ENCODE measurements at regions not wholly inside any gene's neighbourhood (a gene's known extent, or its start where the extent isn't known, plus 50 kb on each side); places are given as distances from the start of the nearest gene placed in this dataset.

GRCh38 chr4:38205261-38205660 is 245.1 kb downstream of the PTTG2 start:
- Histone ChIP-seq H3K9ac (no peak overlapping the region), H3K27ac (no peak overlapping the region), H3K9me3 (no peaks in the 10 kb centered on the region), H3K4me3 (no peak overlapping the region), H3K4me1 (no peaks in the 10 kb centered on the region), H4K20me1 (no peaks in the 10 kb centered on the region), H3K27me3 (no peaks in the 10 kb centered on the region), H3K36me3 (no peaks in the 10 kb centered on the region), H3K4me2 (no peak overlapping the region)
- TF ChIP-seq Cebpa-rat (IDR thresholded peaks at IDR 0.05): no peak

DNA sequence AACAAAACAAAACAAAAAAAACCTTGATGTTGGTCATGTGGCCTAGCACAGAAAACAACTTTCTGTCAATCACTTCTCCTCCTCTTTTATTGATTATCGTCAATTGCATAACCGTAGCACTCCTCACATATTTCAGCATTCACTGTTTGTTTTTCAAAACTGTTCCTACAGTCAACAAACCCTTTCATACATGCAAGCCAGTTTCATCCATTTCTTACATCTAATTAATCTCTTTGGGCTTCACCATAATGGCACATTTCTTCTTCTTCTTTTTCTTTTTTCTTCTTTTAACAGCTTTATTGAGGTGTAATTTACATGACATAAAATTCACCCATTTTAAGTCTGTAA is 246.9 kb downstream of the PTTG2 start:
- no peaks in the 10 kb centered on the region for H4K20me1 ChIP-seq
- no peak overlapping the region for H3K9ac ChIP-seq
- H3K4me2 ChIP-seq: no peak overlapping the region
- no peak overlapping the region for H3K27ac ChIP-seq
- H3K4me3 ChIP-seq: no peak overlapping the region
- no peak for TF ChIP-seq Cebpa-rat (IDR thresholded peaks at IDR 0.05)
- H3K36me3 ChIP-seq: no peaks in the 10 kb centered on the region
- no peaks in the 10 kb centered on the region for H3K9me3 ChIP-seq
- H3K27me3 ChIP-seq: no peaks in the 10 kb centered on the region
- no peaks in the 10 kb centered on the region for H3K4me1 ChIP-seq

GRCh38 chr4:38209654-38210053 is 249.5 kb downstream of the PTTG2 start:
- Histone ChIP-seq H3K27me3 (no peaks in the 10 kb centered on the region), H3K4me1 (no peaks in the 10 kb centered on the region), H3K27ac (no peak overlapping the region), H3K9ac (no peak overlapping the region), H3K4me2 (no peak overlapping the region), H3K36me3 (no peaks in the 10 kb centered on the region), H4K20me1 (no peaks in the 10 kb centered on the region), H3K9me3 (no peaks in the 10 kb centered on the region), H3K4me3 (no peak overlapping the region)
- no peak for TF ChIP-seq Cebpa-rat (IDR thresholded peaks at IDR 0.05)

DNA sequence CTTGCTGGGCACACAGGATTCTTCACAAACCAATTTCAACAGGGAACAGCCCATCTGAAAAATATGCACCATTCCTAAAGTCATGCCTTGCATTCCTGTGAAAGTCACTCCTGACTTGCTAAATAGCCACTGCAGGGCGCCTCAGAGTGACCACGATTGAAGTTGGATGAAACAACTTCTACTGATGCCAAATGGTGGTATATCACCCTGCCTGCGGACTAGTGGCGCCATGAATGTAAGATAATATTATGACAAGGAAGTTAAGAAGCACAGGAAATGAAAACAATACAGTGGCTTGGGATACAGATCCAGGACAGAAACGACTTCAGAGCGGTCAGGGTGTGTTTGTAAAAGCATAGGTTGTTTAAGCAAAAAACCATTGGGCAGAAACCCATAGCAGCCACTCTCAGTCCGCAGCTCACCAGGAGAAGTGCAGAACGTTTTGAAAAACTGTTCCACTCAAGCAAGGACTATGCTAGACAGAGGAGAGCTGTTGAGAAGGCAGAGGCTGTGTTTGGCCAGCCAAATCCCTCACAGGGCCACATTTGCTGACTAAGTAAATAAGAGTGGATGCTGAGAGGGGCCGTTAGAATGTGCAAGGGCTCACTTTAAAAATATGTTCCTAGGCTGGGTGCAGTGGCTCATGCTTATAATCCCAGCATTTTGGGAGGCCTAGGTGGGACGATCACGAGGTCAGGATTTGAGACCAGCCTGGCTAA is 250.4 kb downstream of the PTTG2 start:
- Histone ChIP-seq H3K9me3 (no peaks in the 10 kb centered on the region), H3K36me3 (no peaks in the 10 kb centered on the region), H3K9ac (no peak overlapping the region), H3K27ac (no peak overlapping the region), H3K4me2 (no peak overlapping the region), H3K4me1 (no peaks in the 10 kb centered on the region), H4K20me1 (no peaks in the 10 kb centered on the region), H3K27me3 (no peaks in the 10 kb centered on the region), H3K4me3 (no peak overlapping the region)
- no peak for TF ChIP-seq Cebpa-rat (IDR thresholded peaks at IDR 0.05)

GRCh38 chr4:38211885-38212284 is 251.7 kb downstream of the PTTG2 start:
- Histone ChIP-seq H3K27me3 (no peaks in the 10 kb centered on the region), H4K20me1 (no peaks in the 10 kb centered on the region), H3K9ac (no peak overlapping the region), H3K4me3 (no peak overlapping the region), H3K36me3 (no peaks in the 10 kb centered on the region), H3K9me3 (no peaks in the 10 kb centered on the region), H3K4me2 (no peak overlapping the region), H3K4me1 (no peaks in the 10 kb centered on the region), H3K27ac (no peak overlapping the region)
- TF ChIP-seq Cebpa-rat (IDR thresholded peaks at IDR 0.05): no peak

DNA sequence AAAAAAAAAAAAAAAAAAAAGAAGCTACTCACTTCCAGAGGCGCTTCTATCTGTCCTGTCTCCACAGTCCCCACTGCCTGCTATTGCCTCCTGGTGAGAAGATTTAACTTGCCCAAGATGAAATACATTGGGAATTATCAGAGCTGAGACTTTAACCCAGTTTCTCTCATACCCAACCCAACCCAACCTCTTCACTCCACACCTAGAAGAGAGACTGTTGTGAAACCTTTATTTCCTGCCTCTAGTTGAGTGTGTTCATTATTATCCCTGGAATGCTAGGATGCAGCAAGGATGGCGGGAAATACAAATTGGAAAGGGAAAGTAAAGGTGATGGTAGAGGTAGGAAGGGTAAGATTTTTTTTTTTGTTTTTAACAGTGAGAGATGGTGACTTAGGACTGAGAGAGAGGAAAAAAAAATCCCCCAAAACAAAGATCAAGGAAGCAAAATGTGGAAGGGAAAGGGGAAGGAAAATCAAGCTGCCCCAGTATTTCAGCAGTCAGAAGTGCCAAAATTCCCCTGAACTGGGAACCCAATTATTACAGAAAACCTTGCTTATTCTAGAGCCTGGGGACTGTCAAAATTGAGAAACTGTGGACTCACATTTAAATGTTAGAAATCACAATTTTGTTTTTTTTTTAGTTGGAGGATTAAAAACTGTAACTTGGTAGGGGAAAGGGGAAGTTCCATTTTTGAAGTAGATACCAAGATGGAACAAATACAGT is 253.0 kb downstream of the PTTG2 start:
- Histone ChIP-seq H3K9ac (no peak overlapping the region), H3K36me3 (no peaks in the 10 kb centered on the region), H3K4me1 (no peaks in the 10 kb centered on the region), H3K4me3 (no peak overlapping the region), H3K4me2 (no peak overlapping the region), H4K20me1 (no peaks in the 10 kb centered on the region), H3K27me3 (no peaks in the 10 kb centered on the region), H3K27ac (no peak overlapping the region), H3K9me3 (no peaks in the 10 kb centered on the region)
- no peak for TF ChIP-seq Cebpa-rat (IDR thresholded peaks at IDR 0.05)

- no peak overlapping the region for H3K9ac ChIP-seq
- H3K27me3 ChIP-seq: no peaks in the 10 kb centered on the region
- no peaks in the 10 kb centered on the region for H3K9me3 ChIP-seq
- H4K20me1 ChIP-seq: no peaks in the 10 kb centered on the region
- no peak overlapping the region for H3K27ac ChIP-seq
- H3K4me3 ChIP-seq: no peak overlapping the region
- TF ChIP-seq Cebpa-rat (IDR thresholded peaks at IDR 0.05): no peak
- no peak overlapping the region for H3K4me2 ChIP-seq
- no peaks in the 10 kb centered on the region for H3K4me1 ChIP-seq
- H3K36me3 ChIP-seq: no peaks in the 10 kb centered on the region
Observed at GRCh38 chr4:38222892-38223291, 262.7 kb downstream of the PTTG2 start.

GRCh38 chr4:38223306-38223705 is 263.1 kb downstream of the PTTG2 start:
- Histone ChIP-seq H3K4me2 (no peak overlapping the region), H4K20me1 (no peaks in the 10 kb centered on the region), H3K9me3 (no peaks in the 10 kb centered on the region), H3K36me3 (no peaks in the 10 kb centered on the region), H3K4me1 (no peaks in the 10 kb centered on the region), H3K27ac (no peak overlapping the region), H3K9ac (no peak overlapping the region), H3K4me3 (no peak overlapping the region), H3K27me3 (no peaks in the 10 kb centered on the region)
- no peak for TF ChIP-seq Cebpa-rat (IDR thresholded peaks at IDR 0.05)

GRCh38 chr4:38223782-38224236 is 263.6 kb downstream of the PTTG2 start:
- no peak for TF ChIP-seq Cebpa-rat (IDR thresholded peaks at IDR 0.05)
- no peaks in the 10 kb centered on the region for H3K4me1 ChIP-seq
- H3K4me3 ChIP-seq: no peak overlapping the region
- no peaks in the 10 kb centered on the region for H3K27me3 ChIP-seq
- no peaks in the 10 kb centered on the region for H3K9me3 ChIP-seq
- no peak overlapping the region for H3K9ac ChIP-seq
- no peak overlapping the region for H3K4me2 ChIP-seq
- no peaks in the 10 kb centered on the region for H4K20me1 ChIP-seq
- H3K36me3 ChIP-seq: no peaks in the 10 kb centered on the region
- no peak overlapping the region for H3K27ac ChIP-seq

DNA sequence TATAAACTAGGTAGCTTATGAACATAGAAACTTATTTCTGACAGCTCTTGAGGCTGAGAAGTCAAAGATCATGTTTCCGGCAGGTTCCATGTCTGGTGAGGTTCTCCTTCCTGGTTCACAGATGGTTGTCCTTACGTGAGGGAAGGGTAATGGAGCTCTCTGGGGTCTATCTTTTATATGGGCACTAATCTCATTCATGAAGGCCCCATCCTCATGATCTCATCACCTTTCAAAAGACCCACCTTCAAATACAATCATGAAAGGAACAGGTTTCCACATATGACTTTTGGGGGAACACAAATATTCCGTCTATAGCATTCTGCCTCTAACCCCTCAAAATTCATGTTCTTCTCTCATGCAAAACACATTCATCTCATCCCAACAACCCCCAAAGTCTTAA is 264.7 kb downstream of the PTTG2 start:
- H3K4me1 ChIP-seq: no peaks in the 10 kb centered on the region
- no peak overlapping the region for H3K27ac ChIP-seq
- no peaks in the 10 kb centered on the region for H3K9me3 ChIP-seq
- H4K20me1 ChIP-seq: no peaks in the 10 kb centered on the region
- no peak for TF ChIP-seq Cebpa-rat (IDR thresholded peaks at IDR 0.05)
- H3K9ac ChIP-seq: no peak overlapping the region
- no peaks in the 10 kb centered on the region for H3K27me3 ChIP-seq
- no peak overlapping the region for H3K4me2 ChIP-seq
- no peaks in the 10 kb centered on the region for H3K36me3 ChIP-seq
- H3K4me3 ChIP-seq: no peak overlapping the region
